B cell (primary cell): ENCODE measurements at regions not wholly inside any gene's neighbourhood (a gene's known extent, or its start where the extent isn't known, plus 50 kb on each side); places are given as distances from the start of the nearest gene placed in this dataset.
"Not testable (repeated sequence)": the region's sequence is repeated elsewhere in the genome, so short reads cannot be mapped to it uniquely, and the experiment has no call there.

ENCODE experiments used
- CTCF ChIP-seq: fragments of 200-600 bp; IDR thresholded peaks from one replicate; pipeline ENCODE4 v1.8.0; 2022; ENCODE audit warnings: antibody characterized with exemption, mild to moderate bottlenecking
- EZH2 ChIP-seq: IDR thresholded peaks from 2 replicates; pipeline ENCODE4 v1.6.1; 2012; ENCODE audit warnings: borderline replicate concordance, low read depth, mild to moderate bottlenecking, moderate library complexity, low read length; ENCODE audit not compliant: insufficient read depth, poor library complexity, severe bottlenecking

DNA sequence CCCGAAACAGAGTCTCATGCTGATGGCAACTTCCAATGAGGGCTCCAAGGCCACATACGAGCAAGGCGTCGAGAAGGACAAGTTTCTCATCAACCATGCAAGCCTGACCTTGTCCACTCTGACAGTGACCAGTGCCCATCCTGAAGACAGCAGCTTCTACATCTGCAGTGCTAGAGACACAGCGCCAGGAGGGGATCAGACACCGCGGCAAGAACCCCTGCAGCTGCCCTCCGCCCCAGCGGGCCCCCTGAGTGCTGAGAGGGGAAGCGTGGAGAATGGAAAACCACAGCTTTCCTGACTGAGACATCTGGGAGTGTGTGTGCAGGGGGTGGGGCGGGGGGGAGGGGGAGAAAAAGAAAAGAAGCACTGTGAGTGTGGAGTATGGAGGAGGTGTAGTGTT, 122.0 kb upstream of the PRSS1 start:
- not testable (repeated sequence) for TF ChIP-seq CTCF, EZH2
